NCI-H446 (cell line): ENCODE measurements at regions not wholly inside any gene's neighbourhood (a gene's known extent, or its start where the extent isn't known, plus 50 kb on each side); places are given as distances from the start of the nearest gene placed in this dataset.

Experiments
- DNase-seq, 2 experiments: peaks; one replicate each; lab custom pipeline; 2025; lab: John Stamatoyannopoulos, UW

DNA sequence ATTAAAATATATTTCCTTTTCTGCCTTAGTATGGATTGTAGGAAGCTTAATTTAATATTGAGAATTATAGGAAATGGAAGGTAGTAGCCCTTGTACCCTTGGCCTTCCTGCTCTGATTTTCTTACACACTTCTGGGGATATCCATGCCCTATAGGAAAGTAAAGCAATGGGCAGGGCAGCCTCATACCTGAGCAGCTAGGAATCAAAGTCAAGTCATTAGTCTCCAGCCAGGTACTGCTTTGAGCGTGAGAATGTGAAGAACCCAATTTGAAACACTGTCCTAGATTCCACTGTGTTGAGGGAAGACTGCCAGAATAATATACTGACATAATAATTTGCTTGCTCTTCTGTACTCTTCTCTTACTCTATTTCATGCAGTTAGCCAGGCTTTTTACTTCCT, 51.0 kb upstream of the L3MBTL3 start:
- DNase-seq, result no peak

DNA sequence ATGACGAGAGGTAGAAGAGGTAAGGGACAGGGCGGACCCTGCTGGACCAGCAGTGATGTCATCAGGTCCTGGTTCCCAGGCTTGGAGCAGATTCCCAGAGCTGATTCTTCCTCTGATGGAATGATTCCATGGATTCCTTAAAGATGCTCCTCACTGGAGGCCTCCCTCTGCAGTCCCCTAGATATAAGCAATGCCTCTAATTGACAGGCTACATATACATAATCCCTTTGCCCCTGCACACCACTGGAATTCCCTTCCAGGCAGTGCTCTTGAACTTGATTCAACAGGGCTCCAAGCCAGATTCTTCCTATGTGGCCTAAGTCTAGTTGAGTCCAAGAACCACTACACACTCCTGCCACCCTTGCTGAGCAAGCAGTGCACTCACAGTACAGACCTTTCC, 52.3 kb upstream of the L3MBTL3 start:
- DNase-seq, result no peak

DNA sequence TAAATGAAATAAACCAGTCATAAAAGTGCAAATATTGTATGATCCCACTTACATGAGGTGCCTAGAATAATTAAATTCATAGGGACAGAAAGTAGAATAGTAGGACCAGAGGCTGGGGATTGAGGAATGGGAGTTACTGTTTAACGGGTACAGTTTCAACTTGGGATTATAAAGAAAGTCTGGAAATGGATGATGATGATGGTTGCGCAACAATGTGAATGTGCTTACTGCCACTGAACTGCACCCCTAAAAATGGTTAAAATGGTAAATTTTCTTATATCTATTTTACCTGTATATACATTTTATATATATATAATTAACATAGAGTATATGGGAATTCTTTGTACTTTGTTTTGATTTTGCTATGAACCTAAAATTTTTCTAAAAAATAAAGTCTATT, 53.3 kb upstream of the L3MBTL3 start:
- no peak for DNase-seq

DNA sequence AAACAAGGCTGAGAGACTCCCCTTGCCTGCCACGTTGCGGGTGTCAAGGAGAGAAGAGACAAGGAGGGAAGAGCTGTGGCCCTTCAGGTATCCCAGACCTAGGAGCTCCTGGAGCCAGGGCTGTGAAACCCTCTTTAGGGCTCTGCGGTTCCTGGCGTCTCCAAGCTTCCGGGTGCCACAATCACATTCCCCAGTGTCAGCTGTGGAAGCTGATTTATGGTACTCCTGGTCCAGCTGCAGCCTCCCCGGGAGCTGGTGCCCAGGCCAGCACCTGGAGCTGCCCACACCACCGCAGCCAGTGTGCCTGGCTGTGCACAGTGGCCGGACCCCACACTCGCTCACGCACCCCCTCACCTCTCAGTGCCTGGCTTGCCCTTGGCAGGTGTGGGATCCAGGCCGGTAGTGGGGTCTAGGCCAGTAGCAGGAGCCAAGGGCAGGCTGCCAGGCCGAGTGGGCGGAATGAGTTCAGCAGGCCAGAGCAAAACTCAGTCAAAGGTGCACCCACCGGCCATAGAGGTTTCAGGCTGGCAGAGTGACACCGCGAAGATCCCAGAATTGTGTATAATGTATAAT, 58.9 kb upstream of the L3MBTL3 start:
- DNase-seq, result no peak

DNA sequence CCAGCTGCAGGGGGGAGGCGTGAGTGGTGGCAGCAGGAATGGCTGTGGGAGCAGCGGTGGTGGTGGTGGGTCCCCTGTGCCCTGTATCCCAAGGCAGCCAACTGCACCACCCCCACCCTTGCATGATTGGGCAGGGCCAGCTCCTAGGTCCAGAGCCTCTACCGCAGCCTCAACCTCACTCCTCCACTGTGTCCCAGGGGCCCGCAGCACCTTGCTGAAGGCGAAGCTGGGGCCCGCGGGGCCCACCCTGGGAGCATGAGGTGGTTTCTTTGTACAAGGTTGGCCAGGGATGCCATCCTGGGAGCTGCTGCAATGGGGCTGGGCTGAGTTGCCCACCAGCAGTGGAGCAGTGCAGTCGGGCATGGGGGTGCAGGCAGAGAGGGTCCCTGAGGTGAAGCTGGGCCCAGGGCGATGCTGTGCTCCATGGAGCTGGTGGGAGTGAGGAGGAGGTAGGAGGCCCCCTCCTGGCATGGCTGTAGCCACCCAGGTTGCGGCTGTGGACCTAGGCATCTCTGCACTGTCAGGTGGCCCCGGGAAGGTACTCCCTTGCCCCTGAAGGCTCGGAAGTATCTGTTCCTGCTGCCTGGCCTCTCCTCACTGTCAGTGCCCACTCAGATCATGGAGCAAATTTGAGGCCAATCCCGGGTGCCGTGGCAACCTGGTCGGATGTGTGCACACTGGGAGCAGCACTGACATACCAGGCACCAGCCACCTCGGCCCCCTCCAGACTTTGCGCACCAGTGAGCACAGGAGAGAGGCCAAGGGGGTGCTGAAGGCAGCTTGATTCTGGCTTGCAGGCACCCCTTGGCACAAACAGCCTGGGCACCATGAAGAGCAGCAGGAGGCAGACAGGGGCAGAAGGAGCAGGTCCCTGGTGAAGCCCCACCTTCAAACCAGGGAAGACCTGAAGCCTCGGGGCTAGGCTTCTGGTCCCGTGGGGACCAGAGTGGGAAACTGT, 60.2 kb upstream of the L3MBTL3 start:
- DNase-seq, result no peak

DNA sequence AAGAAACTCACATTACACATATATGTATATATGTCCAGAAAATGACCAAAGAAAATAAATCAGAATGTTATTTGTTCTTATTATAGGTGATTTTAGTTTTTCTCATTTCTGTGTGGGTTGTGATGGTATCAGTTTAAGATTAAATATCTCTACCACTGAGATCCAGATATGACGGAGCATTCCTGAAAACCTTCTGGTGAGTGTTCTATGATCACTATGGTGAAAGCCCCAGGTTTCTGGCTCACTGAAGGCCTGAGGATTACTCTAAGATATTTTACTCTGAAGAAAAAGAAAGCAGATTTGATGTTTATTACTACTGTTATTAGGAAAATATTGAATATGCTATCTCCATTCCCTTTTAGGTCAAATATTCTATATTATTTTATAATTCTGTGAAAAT, 62.8 kb upstream of the L3MBTL3 start:
- DNase-seq, result no peak

DNA sequence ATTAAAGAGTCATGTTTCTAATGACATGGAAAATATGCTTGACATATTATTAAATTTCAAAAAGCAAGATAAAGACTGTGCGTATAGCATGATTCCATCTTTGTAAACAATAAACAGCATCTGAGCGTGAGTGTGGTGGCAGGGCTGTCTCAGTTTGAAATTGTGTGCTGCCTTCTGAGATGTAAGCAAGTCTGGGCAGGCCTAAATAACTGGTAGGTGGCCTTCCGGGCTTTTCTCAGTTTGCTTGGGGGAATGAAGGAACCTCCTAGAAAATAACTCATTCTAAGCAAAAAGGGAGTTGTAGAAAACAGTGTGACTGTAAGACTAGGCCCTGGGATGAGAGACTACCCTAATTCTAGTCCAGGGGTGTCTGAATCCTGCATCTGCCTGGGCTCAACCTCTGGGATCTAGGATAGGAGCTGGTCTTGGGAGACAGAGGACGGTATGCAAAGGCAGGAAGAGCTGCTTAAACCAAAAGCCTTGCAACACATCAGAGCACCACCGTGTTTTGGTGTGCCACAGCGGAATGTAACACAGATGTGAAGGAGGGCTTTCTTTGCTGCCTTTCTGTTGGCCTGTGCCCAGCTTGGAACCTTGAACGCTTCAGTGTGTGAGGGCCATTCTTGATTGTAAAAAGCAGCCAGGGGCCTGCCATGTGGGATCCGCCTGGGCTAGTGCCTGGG, 63.5 kb upstream of the L3MBTL3 start:
- no peak for DNase-seq

DNA sequence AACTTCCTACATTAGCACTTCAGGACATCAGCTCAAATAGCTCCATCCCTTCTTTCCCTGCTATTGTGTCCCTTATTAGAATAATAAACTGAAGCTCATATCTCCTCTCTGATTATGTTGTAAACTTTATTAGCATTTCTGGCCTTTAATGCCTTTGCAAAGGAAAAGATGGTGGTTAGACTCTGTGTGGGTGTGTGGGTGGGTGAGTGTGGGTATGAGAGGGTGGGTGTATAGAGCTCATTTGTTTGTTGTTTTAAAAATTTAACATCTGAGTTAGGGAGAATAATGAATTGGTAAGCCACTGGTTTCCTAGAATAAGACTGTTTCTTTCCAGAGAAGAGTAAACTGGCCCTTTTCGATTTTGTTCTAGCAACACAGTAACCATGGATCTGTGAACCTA, 70.6 kb upstream of the L3MBTL3 start:
- no peak for DNase-seq

DNA sequence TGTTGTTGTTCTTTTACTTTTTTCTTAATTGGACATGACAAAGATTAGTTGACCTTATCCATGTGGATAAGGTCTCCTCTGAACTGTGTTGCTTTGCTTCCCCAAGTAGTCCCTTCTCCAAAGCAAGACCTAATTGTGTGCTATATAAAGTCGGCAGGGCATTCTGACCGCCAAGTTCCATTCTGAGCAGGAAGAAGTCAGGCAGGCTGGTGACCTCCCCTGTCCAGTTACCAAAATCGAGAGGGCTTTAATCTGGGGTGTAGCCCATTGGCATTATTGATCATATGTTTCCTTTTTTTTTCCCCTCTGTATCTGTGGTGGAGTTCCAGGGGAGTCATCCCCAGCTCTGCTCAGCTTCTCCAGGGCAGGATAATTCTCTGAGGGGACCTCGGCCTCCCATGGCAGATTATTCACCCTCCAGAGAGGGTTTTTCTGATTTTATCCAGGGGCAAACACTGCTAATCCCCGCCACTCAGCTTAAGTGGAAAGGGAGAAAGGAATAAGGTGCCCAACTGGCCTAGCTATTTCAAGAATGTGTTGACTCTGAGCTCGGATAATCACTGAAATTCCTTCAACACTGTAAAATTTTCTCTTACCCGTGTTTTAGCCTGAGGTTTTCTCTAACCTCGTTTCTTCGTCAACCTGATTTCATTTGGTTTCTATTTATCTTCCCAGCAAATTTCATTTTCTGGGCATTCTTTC, 71.8 kb upstream of the L3MBTL3 start:
- no peak for DNase-seq

DNA sequence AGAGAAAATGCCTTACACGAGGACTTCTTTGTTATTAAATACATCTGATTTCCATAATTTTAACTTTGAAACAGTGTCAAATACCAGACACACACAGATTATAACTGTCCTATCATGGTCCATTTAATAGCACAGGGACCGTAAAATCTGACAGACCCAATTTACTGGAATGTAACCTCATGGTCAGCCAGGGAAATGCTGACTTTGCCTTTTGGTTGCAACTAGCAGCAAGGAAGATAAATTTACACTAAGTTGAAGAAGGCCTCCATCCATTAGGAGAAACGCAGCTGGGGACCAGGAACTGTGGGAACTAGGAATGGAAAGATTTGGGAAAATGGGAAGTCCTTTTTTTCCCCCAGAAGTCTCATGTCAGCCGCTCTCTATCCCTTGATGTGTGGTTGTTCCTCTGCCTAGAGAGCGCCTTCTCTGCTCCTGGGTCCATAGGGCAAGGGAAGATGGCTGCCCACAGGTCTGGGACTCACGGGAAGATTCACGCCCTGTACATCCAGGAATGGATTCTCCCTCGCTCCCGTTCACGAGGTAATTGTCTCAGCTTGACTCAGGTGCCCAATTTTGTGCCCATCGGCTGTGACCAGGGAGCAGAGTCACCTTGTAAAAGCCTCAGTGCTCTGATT, 74.6 kb upstream of the L3MBTL3 start:
- DNase-seq, result no peak

DNA sequence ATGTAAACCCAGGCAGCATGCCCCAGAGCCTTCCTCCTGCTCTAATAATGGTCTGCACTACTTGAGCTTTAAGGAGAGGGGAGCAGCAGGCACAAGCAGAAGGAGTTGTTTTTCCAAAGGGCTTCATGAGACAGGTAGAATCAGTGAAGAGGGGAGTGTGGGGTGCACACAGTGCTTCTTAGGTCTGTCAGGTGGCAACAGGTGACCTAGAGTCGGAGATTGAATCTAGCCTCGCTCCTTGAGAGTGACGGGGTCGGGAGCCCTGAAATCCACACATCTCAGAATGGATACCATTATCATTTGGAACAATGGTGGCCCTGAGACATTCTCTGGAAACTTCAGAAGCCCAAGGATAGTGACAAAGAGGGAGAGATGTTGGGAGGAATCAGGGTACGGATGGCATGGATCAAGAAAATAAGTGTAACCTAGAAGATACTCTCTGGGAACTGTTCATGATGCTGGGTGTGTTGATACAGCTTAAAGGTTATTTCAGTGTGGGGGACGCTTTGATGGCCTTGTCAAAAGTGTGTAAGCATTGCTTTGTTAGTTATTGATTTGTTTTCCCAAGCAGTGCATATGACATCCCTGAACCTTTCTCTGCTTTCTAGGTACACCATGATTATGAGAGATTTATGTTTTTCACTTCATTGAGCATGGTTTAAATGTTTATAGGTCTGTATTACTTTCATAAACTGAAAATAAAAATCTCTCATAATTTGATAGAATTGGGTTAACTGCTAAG, 77.8 kb upstream of the L3MBTL3 start:
- DNase-seq, result no peak

DNA sequence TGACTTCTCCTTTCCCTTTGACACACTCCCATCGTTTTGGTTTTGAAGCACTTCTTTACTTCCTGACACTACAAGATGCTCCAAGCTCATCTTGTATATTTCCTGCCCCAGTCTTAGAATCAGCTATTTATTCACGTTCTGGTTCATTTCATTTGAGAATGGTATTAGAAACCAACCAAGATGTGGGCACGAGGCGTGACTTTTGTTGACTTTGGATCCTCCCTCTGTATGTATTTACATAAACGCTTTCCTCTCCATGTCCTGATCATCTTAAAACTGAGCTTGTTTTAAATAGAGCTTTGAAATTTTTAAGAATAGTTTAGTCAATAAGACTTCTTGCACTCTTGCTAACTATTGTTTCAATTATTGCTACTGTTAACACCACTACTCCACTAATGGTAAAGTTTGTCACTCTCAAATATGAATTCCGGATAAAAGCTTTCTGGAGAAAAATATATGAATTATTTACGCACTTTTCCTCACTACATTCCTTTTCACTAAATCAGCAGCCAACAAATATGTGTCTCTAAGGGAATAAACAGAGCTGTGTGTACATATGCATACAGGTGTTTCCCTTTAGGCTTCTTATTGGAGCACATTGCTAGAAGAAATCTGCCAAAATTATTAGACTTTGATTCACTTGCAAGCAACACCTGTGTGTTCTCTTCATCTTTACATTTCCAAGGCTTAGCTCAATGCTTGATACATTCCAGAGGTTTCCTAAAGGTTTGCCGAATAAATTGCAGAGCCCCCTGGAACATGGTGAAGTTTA, 77.3 kb upstream of the TMEM244 start:
- DNase-seq, result no peak

DNA sequence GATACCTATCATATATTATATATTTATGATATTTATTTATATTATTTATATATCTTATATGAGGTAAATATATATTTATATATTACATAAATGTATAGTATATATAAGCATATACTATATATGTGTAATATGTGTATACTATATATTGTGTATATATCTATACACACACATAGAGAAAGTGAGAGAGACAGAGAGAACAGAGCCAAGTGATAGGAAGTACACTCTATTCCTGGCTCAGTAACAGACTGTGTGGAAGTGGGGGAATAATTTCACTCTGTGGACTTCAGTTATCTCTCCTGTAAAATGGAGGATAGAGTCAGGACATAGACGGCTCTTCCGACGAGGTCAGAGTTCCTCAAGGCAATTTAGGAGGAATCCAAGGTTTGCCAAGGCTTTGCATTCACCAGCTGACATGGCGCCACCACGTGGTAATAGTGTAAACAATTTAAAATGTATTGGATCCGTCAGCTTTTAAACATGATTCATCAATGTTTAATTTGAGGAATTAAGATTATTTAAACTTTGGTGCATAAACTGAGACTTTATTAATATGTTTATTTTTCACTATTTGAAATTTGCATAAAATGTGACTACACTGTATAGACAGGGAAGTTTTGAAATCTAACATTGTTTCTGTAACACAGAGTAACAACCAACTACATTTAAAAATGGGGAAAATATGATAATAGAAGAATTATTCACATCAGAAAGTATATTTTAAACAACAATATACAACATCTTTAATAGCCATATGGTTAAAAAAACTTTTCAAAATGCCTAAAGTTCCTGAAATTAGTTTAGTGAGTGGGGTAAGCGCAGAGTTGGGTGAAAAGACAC, 75.4 kb upstream of the TMEM244 start:
- DNase-seq, result peak in 1 of 2 experiments; percentile 72

DNA sequence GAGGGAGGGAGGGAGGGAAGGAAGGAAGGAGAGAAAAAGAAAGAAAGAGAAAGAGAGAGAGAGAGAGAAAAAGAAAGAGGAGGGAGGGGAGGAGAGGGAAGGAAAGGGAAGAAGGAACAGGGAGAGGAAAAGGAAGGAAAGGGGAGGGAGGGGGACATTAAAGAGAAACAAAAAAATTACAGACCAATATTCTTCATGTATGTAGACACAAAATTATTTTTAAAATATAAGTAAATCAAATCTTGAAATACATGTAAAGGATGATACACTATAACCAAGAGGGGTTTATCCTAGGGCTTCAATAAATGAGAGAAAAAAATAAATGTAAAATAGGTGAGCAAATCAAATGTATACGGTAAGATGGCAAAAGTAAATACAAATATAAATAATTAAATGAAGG, 71.2 kb upstream of the TMEM244 start:
- DNase-seq, result no peak

DNA sequence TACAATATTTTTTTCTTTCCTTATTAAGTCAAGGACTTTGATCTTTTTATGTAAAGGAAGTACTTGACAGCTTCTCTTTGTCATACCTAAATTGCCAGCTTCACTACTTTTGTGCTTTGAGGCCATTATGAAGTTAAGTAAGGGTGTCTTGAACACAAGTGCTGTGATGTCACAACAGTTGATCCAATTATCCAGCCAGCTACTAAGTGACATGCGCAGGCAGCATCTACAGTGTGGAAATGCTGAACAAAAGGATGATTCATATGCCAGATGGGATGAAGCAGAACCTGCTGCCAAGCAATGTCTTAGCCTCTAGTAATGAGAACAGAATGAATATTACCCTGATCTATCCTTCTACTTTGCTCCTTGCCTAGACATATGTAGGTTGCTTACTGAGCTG, 68.3 kb upstream of the TMEM244 start:
- DNase-seq, result peak; percentile 24 to 57

DNA sequence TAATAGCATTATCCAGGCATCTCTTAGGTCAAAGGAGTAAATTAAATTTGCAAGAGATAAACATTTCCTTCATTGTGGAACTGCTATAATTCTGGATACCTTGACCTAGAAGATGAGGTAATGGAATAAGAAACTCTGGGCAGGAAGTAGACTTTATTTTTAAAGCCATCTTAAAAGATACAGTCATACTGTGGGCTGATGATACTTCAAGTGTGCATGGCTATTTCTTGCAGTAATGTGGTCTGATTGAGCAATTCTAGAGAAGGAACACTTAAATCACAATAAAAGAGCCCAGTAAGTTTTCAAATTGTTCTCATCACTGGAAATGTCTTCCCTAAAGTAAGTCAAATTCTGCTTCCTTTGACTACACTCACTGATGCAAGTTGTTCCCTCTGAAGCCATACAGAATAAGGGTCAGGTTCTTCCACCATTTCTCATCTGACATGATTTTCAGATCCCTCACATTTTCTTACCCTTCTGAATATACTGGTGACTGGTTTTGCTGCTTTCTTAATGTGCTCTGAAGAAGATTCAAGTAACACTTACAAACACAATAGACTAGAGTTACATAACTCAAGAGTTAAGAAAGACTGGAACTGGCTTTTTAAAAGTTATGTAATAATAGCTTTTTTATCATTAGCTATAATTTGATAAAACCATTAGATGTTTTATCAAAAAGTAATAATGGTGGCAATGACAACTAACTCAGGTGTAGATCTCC, 62.6 kb upstream of the TMEM244 start:
- DNase-seq, result no peak

DNA sequence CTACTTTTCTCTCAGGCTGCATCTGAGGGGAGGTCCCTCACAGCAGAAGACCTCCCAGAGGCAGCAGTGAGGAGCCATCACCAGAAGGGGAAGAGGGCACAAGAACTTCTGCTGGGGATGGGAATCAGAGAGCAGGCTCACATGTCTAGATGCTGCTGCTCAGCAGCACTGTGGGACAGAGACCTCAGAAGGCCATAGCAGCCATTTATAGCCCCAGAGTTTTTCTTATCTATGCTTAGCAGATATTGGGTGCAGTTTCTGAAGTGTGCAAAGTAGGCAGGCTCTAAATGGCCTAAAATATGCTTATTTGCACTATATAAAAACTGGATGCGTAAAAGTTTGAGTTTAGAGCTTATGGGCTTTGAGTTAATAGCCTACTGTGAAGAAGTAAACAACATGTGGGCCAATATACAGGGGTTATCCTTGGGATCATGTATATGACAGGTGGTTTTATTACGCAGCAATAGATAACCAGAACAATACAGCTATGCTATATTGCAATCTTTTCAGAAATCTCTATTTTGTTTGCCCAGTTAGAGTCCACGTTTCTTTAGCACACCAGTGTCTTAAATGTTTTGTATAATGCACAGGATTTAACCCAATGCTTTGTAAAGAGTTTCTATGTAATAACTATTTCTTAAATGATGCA, 60.2 kb upstream of the TMEM244 start:
- DNase-seq, result no peak

DNA sequence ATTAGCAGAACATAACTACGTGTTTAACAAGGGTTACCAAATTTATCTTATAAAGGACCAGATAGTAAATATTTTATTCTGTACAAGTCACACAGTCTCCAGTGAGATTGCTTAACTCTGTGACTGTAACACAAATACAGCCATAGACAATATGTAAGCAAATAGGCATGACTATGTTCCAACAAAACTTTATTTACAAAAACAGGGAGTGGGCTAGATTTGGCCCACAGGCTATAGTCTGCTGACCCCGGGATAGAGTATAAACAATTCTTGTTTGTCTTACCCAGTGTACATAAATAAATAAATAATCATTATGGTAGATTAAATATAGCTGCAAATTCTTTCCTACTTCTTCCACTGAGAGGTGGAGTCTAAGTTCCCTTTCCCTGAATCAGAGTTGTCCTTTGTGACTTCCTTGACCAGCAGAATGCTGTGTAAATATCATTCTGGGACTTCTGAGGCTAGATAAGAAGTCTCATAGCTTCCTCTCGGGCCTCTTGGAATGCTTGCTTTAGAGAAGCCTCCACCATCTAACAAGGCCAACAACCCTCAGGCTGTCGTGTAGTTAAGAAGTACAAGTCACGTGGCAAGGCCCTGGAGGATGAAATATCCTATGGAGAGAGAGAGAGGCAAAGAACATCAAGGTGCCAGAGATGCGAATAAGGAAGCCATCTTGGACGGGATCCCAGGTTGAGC, 59.1 kb upstream of the TMEM244 start:
- no peak for DNase-seq
